DOHH2 (cell line): ENCODE measurements at regions not wholly inside any gene's neighbourhood (a gene's known extent, or its start where the extent isn't known, plus 50 kb on each side); places are given as distances from the start of the nearest gene placed in this dataset.

Experiments used
- EZH2phosphoT487 ChIP-seq: fragments of 200-600 bp; sonication (generic); IDR thresholded peaks from 2 replicates; pipeline ENCODE4 v1.6.1; 2017; ENCODE audit warnings: borderline replicate concordance, mild to moderate bottlenecking, antibody characterized with exemption, low read length, moderate library complexity, mixed read lengths
- TF ChIP-seq, protein P1 (sequence below): fragments of 200-600 bp; sonication (generic); IDR thresholded peaks from one replicate; pipeline ENCODE4 v1.5.1; 2014; ENCODE audit warnings: antibody characterized with exemption, mild to moderate bottlenecking, low read depth, low read length; ENCODE audit not compliant: poor library complexity, severe bottlenecking

- no peak for TF ChIP-seq EZH2phosphoT487
- TF ChIP-seq, protein P1, sequence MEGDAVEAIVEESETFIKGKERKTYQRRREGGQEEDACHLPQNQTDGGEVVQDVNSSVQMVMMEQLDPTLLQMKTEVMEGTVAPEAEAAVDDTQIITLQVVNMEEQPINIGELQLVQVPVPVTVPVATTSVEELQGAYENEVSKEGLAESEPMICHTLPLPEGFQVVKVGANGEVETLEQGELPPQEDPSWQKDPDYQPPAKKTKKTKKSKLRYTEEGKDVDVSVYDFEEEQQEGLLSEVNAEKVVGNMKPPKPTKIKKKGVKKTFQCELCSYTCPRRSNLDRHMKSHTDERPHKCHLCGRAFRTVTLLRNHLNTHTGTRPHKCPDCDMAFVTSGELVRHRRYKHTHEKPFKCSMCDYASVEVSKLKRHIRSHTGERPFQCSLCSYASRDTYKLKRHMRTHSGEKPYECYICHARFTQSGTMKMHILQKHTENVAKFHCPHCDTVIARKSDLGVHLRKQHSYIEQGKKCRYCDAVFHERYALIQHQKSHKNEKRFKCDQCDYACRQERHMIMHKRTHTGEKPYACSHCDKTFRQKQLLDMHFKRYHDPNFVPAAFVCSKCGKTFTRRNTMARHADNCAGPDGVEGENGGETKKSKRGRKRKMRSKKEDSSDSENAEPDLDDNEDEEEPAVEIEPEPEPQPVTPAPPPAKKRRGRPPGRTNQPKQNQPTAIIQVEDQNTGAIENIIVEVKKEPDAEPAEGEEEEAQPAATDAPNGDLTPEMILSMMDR: no peak
Measured at GRCh38 chr4:153989505-153989904, 200.6 kb upstream of the SFRP2 start.
